ENCODE measurements at regions not wholly inside any gene's neighbourhood (a gene's known extent, or its start where the extent isn't known, plus 50 kb on each side); places are given as distances from the start of the nearest gene placed in this dataset.

DNA sequence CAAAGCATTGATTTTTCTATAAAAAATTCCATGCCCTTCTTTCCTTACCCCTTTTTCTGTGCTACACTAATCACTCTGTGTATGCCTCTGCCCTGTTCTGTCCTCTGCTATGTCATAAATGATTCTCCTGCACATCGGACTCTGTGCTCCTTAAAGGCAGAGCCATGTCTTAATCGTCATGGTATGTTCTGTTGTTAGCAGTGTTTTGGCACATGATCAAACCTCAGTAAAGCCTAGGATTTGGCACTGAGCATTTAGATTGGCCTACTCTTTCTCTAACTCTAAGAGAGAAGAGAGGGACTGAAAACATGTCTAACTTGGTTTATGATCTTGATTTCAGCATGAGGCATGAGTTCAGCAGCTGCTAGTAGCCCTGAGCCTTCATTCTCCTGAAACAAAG lies 266.9 kb downstream of the AASDHPPT start:
- intact Hi-C loops (cut with micrococcal nuclease) (no loop called here), in situ Hi-C loops (cut with MboI) (no loop called here)
- POLR2A ChIA-PET, result no interaction called here
- Histone ChIP-seq H3K27me3 (ENCODE audit: control insufficient read depth in 2 of 2, insufficient read depth in 2 of 2, low read length in 2 of 2) (no peaks in the 10 kb centered on the region), H3K4me1 (replicated peaks in 1 of 2; ENCODE audit: control insufficient read depth in 2 of 2, insufficient read depth in 2 of 2, low read length in 2 of 2) (no peaks in the 10 kb centered on the region), H4K20me1 (replicated peaks; ENCODE audit: control insufficient read depth, insufficient read depth, low read length) (no peaks in the 10 kb centered on the region), H2AFZ (ENCODE audit: low read depth, low read length) (no peak overlapping the region), H3K79me2 (ENCODE audit: control insufficient read depth, insufficient read depth, low read length) (no peaks in the 10 kb centered on the region), H3K27ac (ENCODE audit: extremely low read depth, low read depth, low read length) (no peak overlapping the region), H3K9me3 (replicated peaks; ENCODE audit: control insufficient read depth, insufficient read depth, low read depth, low read length) (no peaks in the 10 kb centered on the region), H3K9ac (ENCODE audit: insufficient read depth in 1 of 2, low read depth in 2 of 2, low read length in 2 of 2) (no peak overlapping the region), H3K36me3 (ENCODE audit: control insufficient read depth, insufficient read depth, low read length) (no peaks in the 10 kb centered on the region), H3K4me2 (ENCODE audit: insufficient read depth, low read length) (no peak overlapping the region), H3K4me3 (no peak overlapping the region), H3K9me1 (ENCODE audit: control insufficient read depth, insufficient read depth, low read length) (no peaks in the 10 kb centered on the region)
- TF ChIP-seq ZSCAN29 (IDR thresholded peaks at IDR 0.05), result no peak
- TF ChIP-seq, protein P1, sequence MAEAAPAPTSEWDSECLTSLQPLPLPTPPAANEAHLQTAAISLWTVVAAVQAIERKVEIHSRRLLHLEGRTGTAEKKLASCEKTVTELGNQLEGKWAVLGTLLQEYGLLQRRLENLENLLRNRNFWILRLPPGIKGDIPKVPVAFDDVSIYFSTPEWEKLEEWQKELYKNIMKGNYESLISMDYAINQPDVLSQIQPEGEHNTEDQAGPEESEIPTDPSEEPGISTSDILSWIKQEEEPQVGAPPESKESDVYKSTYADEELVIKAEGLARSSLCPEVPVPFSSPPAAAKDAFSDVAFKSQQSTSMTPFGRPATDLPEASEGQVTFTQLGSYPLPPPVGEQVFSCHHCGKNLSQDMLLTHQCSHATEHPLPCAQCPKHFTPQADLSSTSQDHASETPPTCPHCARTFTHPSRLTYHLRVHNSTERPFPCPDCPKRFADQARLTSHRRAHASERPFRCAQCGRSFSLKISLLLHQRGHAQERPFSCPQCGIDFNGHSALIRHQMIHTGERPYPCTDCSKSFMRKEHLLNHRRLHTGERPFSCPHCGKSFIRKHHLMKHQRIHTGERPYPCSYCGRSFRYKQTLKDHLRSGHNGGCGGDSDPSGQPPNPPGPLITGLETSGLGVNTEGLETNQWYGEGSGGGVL (CRISPR knock-in tag; IDR thresholded peaks at IDR 0.05), result no peak
- TF ChIP-seq ILK (tag; IDR thresholded peaks at IDR 0.05; ENCODE audit: borderline replicate concordance, low read depth), result no peak
- TF ChIP-seq ZNF165 (CRISPR knock-in tag; IDR thresholded peaks at IDR 0.05; ENCODE audit: borderline replicate concordance), result no peak
- no peak for TF ChIP-seq ZNF24 (IDR thresholded peaks at IDR 0.05)
- TF ChIP-seq ZNF518B (CRISPR knock-in tag; IDR thresholded peaks at IDR 0.05), result no peak
- TF ChIP-seq EP400 (IDR thresholded peaks at IDR 0.05), result no peak
- no peak for TF ChIP-seq ILF3 (IDR thresholded peaks at IDR 0.05; ENCODE audit: borderline replicate concordance)
- TF ChIP-seq MTA1 (IDR thresholded peaks at IDR 0.05; ENCODE audit: borderline replicate concordance), result no peak
- no peak for TF ChIP-seq RFX5 (IDR thresholded peaks at IDR 0.05; ENCODE audit: low read depth, low read length)
- TF ChIP-seq, protein P2, sequence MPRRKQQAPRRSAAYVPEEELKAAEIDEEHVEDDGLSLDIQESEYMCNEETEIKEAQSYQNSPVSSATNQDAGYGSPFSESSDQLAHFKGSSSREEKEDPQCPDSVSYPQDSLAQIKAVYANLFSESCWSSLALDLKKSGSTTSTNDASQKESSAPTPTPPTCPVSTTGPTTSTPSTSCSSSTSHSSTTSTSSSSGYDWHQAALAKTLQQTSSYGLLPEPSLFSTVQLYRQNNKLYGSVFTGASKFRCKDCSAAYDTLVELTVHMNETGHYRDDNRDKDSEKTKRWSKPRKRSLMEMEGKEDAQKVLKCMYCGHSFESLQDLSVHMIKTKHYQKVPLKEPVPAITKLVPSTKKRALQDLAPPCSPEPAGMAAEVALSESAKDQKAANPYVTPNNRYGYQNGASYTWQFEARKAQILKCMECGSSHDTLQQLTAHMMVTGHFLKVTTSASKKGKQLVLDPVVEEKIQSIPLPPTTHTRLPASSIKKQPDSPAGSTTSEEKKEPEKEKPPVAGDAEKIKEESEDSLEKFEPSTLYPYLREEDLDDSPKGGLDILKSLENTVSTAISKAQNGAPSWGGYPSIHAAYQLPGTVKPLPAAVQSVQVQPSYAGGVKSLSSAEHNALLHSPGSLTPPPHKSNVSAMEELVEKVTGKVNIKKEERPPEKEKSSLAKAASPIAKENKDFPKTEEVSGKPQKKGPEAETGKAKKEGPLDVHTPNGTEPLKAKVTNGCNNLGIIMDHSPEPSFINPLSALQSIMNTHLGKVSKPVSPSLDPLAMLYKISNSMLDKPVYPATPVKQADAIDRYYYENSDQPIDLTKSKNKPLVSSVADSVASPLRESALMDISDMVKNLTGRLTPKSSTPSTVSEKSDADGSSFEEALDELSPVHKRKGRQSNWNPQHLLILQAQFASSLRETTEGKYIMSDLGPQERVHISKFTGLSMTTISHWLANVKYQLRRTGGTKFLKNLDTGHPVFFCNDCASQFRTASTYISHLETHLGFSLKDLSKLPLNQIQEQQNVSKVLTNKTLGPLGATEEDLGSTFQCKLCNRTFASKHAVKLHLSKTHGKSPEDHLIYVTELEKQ (CRISPR knock-in tag; IDR thresholded peaks at IDR 0.05), result no peak
- FAIRE-seq (no peak), ATAC-seq (no peak), DNase-seq (ENCODE audit: extremely low read depth in 1 of 4, low spot score in 3 of 4) (no peak)
- WGBS (ENCODE audit: insufficient coverage, low coverage, missing lambda C conversion rate), result 0% methylated on average over 2 of the region's 2 CpGs
- no TSS peak for BruUV-seq (replicated peaks)
- CTCF ChIA-PET (ENCODE audit: low intra/inter-chr PET ratio), result no interaction called here

Measured in K562 (cell line).